WTC11 (cell line): ENCODE measurements at regions not wholly inside any gene's neighbourhood (a gene's known extent, or its start where the extent isn't known, plus 50 kb on each side); places are given as distances from the start of the nearest gene placed in this dataset.

ENCODE experiments used
- ESRRA ChIP-seq: sonication (generic); formaldehyde crosslinking; IDR thresholded peaks from 2 replicates; pipeline ENCODE4 v1.8.1; 2022; ENCODE audit warnings: mild to moderate bottlenecking, missing genetic modification reagents, borderline replicate concordance
- FOXJ3 ChIP-seq: sonication (generic); formaldehyde crosslinking; IDR thresholded peaks from 2 replicates; pipeline ENCODE4 v1.9.0; 2021; ENCODE audit warnings: missing genetic modification reagents, mild to moderate bottlenecking, borderline replicate concordance
- IRF2 ChIP-seq: sonication (generic); formaldehyde crosslinking; IDR thresholded peaks from 2 replicates; pipeline ENCODE4 v1.8.0; 2022; ENCODE audit warnings: low read depth, missing genetic modification reagents, borderline replicate concordance
- TF ChIP-seq, protein P1 (sequence below): fragments of 200-600 bp; IDR thresholded peaks from 2 replicates; pipeline ENCODE4 v1.8.0; 2022; ENCODE audit warnings: antibody characterized with exemption
- TF ChIP-seq, protein P2 (sequence below): sonication (generic); formaldehyde crosslinking; IDR thresholded peaks from 2 replicates; pipeline ENCODE4 v1.8.1; 2022; ENCODE audit warnings: mild to moderate bottlenecking, moderate library complexity, missing genetic modification reagents
- TF ChIP-seq, protein P3 (sequence below): sonication (generic); formaldehyde crosslinking; IDR thresholded peaks from 2 replicates; pipeline ENCODE4 v1.8.1; 2023; ENCODE audit warnings: mild to moderate bottlenecking, missing genetic modification reagents, moderate library complexity
- TF ChIP-seq, protein P4 (sequence below): sonication (generic); formaldehyde crosslinking; IDR thresholded peaks from 2 replicates; pipeline ENCODE4 v1.8.1; 2022; ENCODE audit warnings: low read depth, missing genetic modification reagents, borderline replicate concordance
- TF ChIP-seq, protein P5 (sequence below): sonication (generic); formaldehyde crosslinking; IDR thresholded peaks from 2 replicates; pipeline ENCODE4 v1.8.0; 2022; ENCODE audit warnings: mild to moderate bottlenecking, missing genetic modification reagents
- TF ChIP-seq, protein P6 (sequence below): sonication (generic); formaldehyde crosslinking; IDR thresholded peaks from 2 replicates; pipeline ENCODE4 v1.8.0; 2022; ENCODE audit warnings: mild to moderate bottlenecking, missing genetic modification reagents

DNA sequence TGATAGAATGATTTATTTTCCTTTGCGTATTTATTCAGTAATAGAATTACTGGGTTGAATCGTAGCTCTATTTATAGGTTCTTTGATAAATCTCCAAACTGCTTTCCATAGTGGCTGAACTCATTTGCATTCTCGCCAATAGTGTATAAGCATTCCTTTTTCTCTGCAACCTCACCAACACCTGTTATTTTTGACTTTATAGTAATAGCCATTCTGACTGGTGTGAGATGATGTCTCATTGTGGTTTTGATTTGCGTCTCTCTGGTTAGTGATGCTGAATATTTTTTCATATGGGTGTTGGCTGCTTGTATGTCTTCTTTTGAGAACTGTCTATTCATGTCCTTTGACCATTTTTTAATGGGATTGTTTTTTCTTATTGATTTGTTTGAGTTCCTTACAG is 160.7 kb downstream of the MID1IP1 start:
- TF ChIP-seq, protein P1, sequence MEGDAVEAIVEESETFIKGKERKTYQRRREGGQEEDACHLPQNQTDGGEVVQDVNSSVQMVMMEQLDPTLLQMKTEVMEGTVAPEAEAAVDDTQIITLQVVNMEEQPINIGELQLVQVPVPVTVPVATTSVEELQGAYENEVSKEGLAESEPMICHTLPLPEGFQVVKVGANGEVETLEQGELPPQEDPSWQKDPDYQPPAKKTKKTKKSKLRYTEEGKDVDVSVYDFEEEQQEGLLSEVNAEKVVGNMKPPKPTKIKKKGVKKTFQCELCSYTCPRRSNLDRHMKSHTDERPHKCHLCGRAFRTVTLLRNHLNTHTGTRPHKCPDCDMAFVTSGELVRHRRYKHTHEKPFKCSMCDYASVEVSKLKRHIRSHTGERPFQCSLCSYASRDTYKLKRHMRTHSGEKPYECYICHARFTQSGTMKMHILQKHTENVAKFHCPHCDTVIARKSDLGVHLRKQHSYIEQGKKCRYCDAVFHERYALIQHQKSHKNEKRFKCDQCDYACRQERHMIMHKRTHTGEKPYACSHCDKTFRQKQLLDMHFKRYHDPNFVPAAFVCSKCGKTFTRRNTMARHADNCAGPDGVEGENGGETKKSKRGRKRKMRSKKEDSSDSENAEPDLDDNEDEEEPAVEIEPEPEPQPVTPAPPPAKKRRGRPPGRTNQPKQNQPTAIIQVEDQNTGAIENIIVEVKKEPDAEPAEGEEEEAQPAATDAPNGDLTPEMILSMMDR: no peak
- no peak for TF ChIP-seq ESRRA (CRISPR knock-in tag)
- TF ChIP-seq, protein P2, sequence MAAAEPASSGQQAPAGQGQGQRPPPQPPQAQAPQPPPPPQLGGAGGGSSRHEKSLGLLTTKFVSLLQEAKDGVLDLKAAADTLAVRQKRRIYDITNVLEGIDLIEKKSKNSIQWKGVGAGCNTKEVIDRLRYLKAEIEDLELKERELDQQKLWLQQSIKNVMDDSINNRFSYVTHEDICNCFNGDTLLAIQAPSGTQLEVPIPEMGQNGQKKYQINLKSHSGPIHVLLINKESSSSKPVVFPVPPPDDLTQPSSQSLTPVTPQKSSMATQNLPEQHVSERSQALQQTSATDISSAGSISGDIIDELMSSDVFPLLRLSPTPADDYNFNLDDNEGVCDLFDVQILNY (CRISPR knock-in tag): no peak
- TF ChIP-seq, protein P3, sequence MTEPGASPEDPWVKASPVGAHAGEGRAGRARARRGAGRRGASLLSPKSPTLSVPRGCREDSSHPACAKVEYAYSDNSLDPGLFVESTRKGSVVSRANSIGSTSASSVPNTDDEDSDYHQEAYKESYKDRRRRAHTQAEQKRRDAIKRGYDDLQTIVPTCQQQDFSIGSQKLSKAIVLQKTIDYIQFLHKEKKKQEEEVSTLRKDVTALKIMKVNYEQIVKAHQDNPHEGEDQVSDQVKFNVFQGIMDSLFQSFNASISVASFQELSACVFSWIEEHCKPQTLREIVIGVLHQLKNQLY: no peak
- no peak for TF ChIP-seq IRF2
- TF ChIP-seq, protein P4, sequence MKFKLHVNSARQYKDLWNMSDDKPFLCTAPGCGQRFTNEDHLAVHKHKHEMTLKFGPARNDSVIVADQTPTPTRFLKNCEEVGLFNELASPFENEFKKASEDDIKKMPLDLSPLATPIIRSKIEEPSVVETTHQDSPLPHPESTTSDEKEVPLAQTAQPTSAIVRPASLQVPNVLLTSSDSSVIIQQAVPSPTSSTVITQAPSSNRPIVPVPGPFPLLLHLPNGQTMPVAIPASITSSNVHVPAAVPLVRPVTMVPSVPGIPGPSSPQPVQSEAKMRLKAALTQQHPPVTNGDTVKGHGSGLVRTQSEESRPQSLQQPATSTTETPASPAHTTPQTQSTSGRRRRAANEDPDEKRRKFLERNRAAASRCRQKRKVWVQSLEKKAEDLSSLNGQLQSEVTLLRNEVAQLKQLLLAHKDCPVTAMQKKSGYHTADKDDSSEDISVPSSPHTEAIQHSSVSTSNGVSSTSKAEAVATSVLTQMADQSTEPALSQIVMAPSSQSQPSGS (CRISPR knock-in tag): no peak
- TF ChIP-seq, protein P5, sequence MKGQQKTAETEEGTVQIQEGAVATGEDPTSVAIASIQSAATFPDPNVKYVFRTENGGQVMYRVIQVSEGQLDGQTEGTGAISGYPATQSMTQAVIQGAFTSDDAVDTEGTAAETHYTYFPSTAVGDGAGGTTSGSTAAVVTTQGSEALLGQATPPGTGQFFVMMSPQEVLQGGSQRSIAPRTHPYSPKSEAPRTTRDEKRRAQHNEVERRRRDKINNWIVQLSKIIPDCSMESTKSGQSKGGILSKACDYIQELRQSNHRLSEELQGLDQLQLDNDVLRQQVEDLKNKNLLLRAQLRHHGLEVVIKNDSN (CRISPR knock-in tag): no peak
- TF ChIP-seq, protein P6, sequence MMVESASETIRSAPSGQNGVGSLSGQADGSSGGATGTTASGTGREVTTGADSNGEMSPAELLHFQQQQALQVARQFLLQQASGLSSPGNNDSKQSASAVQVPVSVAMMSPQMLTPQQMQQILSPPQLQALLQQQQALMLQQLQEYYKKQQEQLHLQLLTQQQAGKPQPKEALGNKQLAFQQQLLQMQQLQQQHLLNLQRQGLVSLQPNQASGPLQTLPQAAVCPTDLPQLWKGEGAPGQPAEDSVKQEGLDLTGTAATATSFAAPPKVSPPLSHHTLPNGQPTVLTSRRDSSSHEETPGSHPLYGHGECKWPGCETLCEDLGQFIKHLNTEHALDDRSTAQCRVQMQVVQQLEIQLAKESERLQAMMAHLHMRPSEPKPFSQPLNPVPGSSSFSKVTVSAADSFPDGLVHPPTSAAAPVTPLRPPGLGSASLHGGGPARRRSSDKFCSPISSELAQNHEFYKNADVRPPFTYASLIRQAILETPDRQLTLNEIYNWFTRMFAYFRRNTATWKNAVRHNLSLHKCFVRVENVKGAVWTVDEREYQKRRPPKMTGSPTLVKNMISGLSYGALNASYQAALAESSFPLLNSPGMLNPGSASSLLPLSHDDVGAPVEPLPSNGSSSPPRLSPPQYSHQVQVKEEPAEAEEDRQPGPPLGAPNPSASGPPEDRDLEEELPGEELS: no peak
- TF ChIP-seq FOXJ3 (CRISPR knock-in tag): no peak
